HG02870 (cell line): ENCODE measurements at regions not wholly inside any gene's neighbourhood (a gene's known extent, or its start where the extent isn't known, plus 50 kb on each side); places are given as distances from the start of the nearest gene placed in this dataset.
"Not testable (repeated sequence)": the region's sequence is repeated elsewhere in the genome, so short reads cannot be mapped to it uniquely, and the experiment has no call there.

ENCODE experiments used
- ATAC-seq: cut with Tn5 transposase; IDR thresholded peaks from one replicate; pipeline ENCODE4 v1.9.1; 2021; ENCODE audit warnings: mild to moderate bottlenecking, moderate library complexity; ENCODE audit not compliant: unreplicated experiment

DNA sequence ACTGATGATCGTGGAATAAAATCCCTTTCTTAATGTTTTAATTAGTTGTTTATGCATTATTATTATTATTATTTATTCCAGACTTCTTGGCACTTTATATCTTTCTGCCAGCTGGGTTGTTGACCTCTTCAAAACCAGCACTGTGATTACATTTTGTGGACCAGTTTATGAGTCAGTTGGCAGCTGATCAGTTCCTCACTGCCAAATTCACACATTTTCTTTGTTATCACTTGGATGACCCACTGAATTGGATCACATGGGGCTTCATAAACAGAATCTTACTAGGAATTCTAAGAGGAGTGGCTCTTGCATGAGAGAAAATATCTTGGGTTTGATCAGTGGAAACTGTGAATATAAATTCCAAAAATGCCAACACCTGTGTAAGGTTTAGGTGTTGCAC is 321.8 kb upstream of the SPRED2 start:
- ATAC-seq: no peak

DNA sequence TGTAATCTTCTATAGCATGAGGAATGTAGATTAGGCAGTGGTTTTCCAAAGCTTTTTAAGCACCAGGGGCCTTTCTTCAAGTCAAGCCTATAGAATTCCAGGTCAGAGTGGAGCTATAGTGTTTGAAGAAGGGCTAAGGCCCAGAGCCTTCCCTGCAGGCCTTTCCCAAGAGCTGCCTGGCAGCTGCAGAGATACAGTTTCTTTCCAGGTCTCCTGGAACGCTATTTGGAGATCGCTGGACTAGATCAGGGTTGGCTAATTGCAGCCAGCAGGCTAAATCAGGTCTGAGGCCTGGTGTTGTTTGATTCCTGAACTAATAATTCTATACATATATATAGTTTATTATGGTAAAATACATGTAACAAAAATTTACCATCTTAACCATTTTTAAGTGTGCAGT is 319.0 kb upstream of the SPRED2 start:
- ATAC-seq: no peak

DNA sequence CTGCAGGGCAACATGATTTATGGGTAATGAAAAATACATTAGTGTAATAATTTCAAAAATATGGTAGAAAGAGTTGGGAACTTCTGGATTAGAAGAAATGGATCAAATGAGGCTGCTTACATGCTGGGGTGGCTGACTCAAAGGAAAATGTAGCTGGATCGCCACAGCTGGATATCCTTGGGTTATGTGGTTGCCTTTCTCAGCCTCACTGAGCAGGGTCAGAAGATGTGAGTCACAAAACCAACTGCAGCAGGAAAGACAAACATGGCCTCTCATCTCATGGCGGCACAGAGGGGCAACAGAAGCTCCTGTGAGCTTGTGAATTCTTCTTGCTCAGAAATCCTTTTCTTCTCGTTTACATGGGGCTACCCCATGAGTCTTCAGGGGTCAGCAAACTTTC is 317.1 kb upstream of the SPRED2 start:
- no peak for ATAC-seq

DNA sequence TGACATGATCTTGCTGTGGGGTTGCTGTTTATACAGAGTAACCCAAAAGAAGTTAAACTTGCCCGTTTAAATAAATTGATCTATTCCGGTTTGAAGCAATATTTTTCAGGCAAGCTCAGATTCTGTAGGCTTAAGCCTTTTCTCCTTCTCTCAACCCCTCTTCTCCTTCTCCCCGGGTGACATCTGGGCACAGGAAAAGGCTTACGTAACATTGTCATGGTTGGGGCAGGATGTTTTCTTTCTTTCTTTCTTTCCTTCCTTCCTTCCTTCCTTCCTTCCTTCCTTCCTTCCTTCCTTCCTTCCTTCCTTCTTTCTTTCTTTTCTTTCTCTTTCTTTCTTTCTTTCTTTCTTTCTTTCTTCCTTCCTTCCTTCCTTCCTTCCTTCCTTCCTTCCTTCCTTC is 315.5 kb upstream of the SPRED2 start:
- ATAC-seq: not testable (repeated sequence)

DNA sequence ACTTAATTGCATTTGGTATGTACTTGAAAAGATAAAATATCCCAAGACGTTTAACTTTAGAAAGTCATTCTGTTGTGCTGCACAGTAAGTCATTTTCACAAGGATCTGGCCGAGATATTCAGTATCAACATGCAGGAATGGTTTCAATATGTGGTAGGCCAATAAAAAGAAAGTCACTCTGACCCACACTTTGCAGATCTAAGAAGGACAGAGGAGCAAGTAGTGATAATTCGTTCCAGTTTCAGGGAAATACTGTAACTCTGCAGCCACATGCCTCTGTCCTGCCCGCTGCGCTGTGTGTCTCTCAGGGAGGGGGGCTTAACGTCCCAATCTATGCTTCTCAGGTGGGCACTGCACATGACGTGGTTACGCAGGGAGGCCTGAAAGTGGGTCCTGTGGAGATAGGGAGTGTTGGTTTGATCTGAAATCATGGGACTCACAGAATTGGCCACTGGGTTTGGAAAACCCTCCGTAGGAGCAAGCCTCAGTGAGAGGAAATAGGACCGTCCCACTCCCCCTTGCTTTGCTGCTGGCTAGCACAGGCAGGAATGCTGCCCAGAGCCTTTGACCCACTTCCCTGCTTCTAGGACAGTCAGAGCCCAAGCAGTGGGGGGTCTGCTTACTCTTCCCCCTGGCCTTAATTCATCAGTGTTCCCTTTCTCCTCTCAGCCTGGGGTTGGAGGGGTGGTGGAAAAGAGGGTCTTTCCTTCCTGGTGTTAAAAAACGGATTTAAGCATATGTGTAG is 314.7 kb upstream of the SPRED2 start:
- ATAC-seq: no peak

DNA sequence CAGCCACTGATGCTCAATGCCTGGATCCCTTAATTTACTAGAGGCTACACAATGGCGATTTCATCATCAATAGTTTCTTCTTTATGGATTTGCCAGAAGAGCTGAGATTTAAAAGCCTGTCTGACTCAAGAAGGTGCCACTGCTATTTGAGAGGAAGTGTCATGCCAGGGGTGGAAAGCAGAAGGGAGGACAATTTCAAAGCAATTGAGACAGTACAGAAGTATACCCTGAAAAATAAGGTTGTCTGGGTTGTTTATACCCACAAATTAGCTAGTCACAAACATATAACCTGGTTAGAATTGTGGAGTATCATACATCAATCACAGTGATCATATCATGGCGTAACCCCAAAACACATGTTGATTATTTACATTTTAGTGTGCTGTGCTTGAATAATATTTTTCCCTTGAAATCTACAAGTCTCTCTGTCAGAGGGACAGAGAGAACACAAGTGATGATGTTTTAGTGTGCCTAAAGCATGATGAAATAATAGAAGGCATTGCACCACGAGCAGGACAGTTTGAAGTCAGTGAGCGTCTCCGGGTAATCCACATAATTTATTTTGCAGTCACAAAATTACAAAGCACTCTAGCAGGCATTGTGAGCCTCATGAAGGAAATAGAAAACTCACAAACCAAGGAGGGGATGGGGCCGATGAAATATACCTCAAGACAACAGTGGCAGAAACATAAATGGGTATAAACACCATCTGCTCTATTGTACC is 312.2 kb upstream of the SPRED2 start:
- no peak for ATAC-seq

DNA sequence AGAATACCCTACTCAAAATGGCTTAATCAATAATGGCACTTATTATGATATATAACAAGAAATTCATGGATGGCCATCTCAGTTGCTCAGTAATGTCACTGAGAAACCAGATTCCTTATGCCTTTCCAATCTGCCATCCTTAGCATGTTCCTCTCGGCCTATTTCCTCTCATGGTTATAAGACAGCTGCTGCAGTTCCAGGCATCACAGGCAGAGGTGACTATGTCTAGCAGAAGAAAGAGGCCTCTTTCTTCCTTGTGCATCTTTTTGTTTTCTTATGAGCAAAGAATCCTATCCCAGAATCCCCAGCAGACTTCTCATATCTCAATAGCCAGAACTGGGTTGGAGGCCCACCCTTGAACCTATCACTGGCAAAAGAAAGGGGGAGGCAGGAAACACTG is 310.6 kb upstream of the SPRED2 start:
- ATAC-seq: no peak

DNA sequence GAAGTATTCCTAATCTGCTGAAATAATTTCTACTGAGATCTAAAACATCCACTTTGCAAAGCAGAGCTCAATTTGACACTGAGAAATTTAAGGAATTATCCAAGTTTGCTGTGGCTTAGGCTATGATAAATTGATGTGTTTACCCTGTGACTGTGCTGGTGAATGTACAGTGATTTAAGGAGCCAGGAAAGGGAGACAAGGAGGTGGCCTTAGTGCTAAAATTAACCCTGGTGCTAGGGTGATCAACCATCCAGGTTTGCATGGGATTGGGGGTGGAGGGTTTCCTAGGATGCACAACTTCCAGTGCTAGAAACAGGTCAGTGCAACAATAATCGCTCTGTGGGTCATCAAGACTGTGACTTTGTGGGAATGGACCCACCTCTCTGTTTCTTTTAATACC is 307.5 kb upstream of the SPRED2 start:
- no peak for ATAC-seq

DNA sequence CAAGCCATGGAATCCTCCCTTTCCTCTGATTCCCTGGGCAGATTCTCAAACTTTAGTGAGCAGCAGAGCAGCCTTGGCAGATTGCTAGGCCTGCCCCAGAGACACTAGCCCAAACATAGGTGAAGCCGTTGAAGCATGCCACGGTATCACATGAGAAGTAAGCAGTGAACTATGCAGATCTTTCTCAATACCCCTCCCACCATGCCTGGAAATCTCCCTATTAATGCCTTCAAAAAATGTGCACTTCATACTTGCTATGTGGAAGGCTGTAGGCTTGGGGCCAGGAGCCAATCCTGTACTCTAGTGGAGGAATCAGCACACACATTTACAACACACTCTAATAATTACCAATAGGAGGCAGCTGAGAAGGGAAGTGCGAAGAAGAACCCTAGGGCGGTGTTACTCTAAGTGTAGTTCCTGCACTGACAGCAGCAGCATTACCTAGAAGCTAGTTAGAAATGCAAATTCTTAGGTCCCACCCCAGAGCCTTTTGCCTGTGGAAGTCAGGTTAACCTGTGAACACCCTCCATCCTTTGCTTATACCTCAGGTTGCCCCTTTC is 305.1 kb upstream of the SPRED2 start:
- ATAC-seq: no peak

DNA sequence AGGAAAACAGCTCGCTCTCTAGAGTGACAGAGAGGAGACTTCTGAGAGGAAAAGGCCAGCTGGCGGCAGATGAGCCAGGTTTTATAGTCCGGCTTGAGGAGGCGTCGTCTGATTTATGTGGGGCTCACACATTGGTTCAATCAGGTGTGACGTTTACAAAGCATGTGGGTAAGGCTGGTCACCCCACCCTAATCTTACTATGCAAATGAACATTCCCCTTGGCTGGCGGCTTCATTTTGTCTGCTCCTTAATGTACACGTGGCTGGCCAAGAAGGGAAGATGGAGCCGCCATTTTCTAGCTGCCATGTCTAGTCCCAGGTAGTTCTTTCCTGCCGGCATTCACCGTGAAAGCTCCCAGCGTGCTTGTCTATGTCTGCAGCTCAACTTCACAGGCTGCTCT is 299.1 kb upstream of the SPRED2 start:
- ATAC-seq: no peak

DNA sequence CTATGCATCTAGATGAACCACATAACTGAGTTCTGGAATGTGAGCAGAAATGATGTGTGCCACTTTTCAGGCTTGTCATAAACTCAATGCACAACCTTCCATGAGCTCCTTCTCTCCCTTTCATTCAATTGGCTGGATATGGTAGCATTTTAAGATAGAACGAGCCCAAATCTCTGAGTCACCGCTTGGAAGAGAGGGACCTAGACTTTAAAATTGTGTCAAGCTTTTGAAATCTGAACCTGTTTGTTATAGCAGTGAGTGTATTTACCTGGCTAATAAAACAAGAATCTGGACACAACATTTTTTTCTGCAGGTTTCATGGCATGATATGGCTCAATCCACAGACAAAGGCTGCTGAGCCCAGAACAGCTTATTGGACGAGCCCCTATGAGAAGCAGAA is 297.8 kb upstream of the SPRED2 start:
- ATAC-seq: no peak

DNA sequence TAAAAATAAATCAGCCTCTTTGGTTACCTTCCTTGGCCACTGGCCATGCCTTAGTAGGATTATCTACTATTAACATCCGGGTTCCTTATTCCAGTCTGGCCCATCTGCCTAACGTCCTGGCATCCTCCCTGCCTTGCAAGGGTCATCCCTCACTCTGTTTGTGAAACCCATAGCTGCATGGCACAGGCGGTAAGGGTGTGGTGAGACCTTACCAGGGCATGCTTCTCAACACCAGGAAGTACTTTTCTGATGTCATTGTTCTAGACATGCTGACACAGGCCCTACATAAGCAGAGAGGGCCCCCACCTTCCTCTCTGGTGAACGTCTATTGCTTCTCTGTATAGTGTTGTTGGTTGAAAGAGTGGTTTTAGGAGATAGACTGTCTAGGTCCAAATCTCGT is 296.8 kb upstream of the SPRED2 start:
- ATAC-seq: no peak

DNA sequence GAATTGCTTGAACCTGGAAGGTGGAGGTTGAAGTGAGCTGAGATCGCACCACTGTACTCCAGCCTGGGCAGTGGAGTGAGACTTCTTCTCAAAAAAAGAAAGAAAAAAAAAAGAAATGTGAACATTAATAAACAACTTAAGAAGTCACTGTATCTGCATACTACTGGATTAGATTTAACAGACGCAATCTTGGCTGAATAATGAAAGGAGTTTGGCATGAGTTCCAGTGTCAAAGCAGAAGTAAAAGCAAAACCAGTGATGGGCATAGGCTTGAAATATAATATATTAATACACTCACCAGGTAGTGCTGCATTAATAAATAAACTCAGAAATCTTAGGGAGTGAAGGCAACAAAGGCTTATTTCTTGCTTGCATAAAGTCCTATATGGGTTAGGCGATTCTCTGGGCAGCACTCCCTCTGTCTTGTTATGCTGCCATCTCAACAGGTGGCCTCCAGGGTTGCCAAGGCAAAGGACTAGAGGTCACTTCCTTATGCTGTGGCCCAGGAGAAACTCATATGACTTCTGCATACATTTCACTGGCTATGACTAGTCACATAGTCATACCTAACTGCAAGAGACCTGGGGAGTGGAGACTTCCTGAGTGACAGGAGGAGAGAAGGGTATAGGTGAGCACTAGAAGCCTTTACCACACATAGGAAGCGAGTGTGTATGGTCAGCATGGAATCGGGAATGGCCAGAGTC is 296.2 kb upstream of the SPRED2 start:
- ATAC-seq: no peak

DNA sequence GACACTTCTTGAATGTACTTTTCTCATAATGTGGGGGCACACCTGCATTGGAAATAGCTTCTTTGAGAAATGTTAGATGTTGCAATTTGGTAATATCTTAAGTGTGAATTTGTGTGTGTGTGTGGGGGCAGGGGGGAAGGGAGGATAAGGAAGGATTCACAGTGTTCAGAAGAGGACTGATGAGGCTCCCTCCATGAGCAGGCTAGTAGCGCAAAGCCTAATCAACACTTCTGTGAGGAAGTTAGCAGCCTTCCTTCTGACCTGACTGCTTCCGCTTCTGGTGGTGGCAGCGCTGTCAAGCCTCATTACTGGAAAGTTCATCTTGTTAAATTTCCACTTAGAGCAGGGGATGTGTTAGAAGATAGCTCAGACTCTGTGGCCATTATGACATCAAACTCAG is 295.4 kb upstream of the SPRED2 start:
- ATAC-seq: no peak

DNA sequence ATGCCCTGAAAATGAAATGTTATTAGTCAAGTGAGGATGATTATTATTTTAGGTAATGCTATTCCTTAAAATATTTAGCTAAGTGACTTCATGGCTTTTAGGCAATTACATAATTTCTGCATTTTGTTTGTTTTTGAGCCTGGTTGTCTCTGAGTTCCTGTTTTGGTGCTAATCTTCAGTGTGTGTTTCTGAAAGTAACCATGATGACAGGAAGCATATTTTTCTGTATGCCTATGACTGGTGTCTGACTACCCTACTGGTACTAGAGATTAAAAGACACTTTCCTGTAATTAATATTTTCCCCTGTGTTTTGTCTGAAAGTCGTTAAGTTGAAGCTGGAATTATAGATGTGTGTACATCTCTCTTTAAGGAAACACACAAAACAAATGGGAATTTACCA is 295.0 kb upstream of the SPRED2 start:
- no peak for ATAC-seq

DNA sequence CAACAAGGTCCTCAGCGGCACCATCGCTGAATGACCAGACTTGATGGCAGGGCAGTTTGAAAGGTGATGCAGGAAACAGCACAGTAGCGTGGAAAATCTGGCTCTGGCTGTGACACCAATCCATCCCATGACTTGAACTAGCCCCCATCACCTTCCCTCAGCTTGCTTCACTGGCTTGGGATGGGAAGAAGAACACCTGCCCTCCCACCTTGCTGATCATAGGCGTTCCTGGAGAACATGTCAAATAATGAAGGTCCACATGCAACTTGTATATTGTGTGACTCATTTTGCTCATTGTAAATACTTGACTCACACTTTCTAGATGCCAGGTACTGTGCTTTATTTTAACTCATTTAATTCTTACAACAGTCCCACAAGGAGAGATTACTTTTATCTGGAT is 292.4 kb upstream of the SPRED2 start:
- ATAC-seq: no peak

DNA sequence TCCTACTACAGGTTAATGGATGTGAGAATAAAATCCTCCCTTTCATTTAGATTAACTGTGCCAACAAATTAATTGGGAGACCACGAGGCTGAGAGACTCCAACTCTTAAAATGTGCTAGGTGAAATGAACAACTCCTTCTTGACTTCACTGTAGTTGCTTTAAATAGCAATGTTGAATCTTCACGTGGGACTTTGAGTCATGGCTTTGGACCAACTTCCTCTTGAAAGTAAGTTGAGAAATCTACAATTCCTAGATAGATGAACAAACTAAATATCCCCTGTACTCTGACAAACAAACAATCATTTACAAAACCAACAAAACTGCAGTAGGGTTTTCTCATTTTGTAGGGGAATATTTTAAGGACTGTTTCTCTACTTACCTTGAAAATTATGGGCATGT is 291.9 kb upstream of the SPRED2 start:
- ATAC-seq: no peak

DNA sequence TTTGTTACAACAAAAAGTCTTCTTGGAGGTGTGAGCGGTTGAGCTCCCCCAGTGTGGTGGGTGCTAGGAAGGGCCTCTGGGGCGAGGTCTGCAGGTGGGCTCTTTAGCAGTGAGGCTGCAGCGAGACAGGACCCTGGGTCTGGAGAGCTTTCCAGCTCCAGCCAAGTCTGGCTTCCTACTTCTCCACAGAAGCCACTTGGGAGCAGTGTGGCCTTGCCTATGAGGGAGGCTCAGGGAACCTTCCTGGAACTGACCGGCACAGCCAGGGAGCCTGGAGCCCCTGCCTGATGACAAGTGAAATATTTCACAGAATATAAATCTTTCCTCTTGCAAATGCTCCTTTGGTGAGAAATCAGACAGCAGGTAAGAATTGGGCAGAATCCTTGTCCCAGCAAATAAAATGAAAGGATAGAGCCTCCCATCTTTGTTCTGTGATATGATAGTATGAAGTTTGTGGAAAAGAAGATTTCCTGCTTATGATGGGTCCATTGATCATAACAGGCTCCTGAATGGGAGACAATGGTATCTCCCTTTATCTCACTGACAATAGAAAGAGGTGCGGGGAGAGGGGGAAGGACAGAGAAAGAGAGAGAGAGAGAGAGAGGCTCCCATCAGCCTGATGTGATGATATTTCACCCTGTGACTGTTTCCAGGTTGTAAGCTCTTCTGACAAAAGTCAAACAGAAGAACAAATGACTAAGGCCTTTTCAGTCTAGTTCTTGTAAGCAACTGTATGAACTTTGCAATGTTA is 289.8 kb upstream of the SPRED2 start:
- no peak for ATAC-seq

DNA sequence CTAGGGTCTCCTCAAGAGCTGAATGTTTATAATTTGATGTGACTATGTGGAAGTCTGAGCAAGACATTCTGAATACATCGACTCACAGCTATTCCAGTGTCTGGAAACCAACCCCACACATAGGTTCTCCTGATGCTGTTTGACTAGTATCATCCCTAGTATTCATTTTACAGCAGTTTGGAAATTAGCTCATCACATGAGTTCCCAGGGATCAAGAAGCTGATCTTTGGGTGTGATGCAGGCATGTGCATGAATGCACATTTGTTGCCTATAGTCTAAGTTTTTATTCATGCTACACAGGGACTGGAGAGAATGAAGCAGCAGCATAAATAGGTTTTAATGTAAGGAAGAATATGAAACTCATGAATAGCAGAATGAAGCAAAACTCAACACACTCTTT is 284.3 kb upstream of the SPRED2 start:
- ATAC-seq: no peak

DNA sequence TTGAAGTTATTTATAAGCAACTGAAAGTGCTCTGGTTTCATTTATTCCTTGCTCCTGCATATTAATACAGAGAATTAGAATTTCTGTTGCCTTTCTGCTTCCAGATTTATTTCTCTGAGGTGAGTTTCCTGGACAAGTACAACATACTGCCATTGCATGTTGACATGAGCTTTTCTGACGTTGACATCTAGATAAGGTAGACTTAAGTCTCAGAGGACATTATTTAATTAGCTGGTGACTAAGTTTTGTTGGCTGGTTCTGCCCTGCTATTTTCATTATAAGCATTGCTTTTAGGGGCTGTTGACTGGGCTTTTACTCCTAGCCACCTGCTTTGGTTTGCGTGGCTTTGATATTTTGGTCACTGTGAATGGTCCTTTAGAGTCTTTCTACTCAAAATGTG is 282.9 kb upstream of the SPRED2 start:
- ATAC-seq: no peak

DNA sequence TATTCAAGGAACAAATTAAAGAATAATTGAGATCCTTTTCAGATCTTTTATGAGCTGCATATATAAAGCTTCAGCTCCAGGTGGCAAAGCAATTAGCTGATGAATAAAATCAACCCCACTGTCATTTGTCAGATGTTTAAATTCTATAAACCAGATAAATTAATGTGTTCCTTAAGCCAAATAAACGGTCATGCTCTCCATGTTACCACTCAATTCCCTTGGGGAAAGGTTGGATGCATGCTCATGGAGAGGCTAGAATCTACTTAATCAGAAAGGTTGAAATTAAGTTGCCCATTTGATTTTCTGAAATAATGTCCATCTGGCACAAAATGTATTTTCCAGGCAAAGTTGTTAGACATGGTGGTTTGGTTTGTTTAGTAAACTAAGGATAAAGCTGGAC is 282.5 kb upstream of the SPRED2 start:
- no peak for ATAC-seq
